Right lung (tissue), 2 donors: ENCODE measurements at regions not wholly inside any gene's neighbourhood (a gene's known extent, or its start where the extent isn't known, plus 50 kb on each side); places are given as distances from the start of the nearest gene placed in this dataset.

Experiments used
- DNase-seq, 2 donors: peaks; one replicate each; pipeline ENCODE4 v3.0.0-alpha.2; 2013

GRCh38 chr3:10702961-10703740 lies 112.9 kb upstream of the SLC6A11 start:
- DNase-seq = no peak

- no peak for DNase-seq
These were observed 112.2 kb upstream of the SLC6A11 start for GRCh38 chr3:10703875-10704274.

GRCh38 chr3:10706156-10706739 lies 109.8 kb upstream of the SLC6A11 start:
- DNase-seq = no peak

- DNase-seq = no peak
These were observed 109.2 kb upstream of the SLC6A11 start for GRCh38 chr3:10706740-10707399.

- no peak for DNase-seq
These were observed 108.4 kb upstream of the SLC6A11 start for GRCh38 chr3:10707400-10708215.

- DNase-seq = no peak
These were observed 107.7 kb upstream of the SLC6A11 start for GRCh38 chr3:10708216-10708893.

GRCh38 chr3:10709110-10709781 lies 106.8 kb upstream of the SLC6A11 start:
- DNase-seq = no peak

GRCh38 chr3:10712121-10712520 lies 103.9 kb upstream of the SLC6A11 start:
- DNase-seq = no peak

- DNase-seq = no peak
These were observed 102.4 kb upstream of the SLC6A11 start for GRCh38 chr3:10713656-10714055.

- no peak for DNase-seq
These were observed 100.1 kb upstream of the SLC6A11 start for GRCh38 chr3:10715886-10716285.

- DNase-seq = no peak
These were observed 99.1 kb upstream of the SLC6A11 start for GRCh38 chr3:10716964-10717363.

GRCh38 chr3:10717756-10718155 lies 98.3 kb upstream of the SLC6A11 start:
- no peak for DNase-seq

GRCh38 chr3:10721101-10721500 lies 94.9 kb upstream of the SLC6A11 start:
- no peak for DNase-seq

- no peak for DNase-seq
These were observed 93.1 kb upstream of the SLC6A11 start for GRCh38 chr3:10722911-10723310.

- DNase-seq = no peak
These were observed 92.0 kb upstream of the SLC6A11 start for GRCh38 chr3:10723991-10724390.

GRCh38 chr3:10725067-10725466 lies 91.0 kb upstream of the SLC6A11 start:
- DNase-seq = no peak

- no peak for DNase-seq
These were observed 90.2 kb upstream of the SLC6A11 start for GRCh38 chr3:10725846-10726245.

- DNase-seq = no peak
These were observed 89.2 kb upstream of the SLC6A11 start for GRCh38 chr3:10726787-10727186.

- no peak for DNase-seq
These were observed 86.6 kb upstream of the SLC6A11 start for GRCh38 chr3:10729439-10729838.

- no peak for DNase-seq
These were observed 83.7 kb upstream of the SLC6A11 start for GRCh38 chr3:10732292-10732691.

GRCh38 chr3:10733297-10733696 lies 82.7 kb upstream of the SLC6A11 start:
- DNase-seq = no peak
